ENCODE measurements at regions not wholly inside any gene's neighbourhood (a gene's known extent, or its start where the extent isn't known, plus 50 kb on each side); places are given as distances from the start of the nearest gene placed in this dataset.

DNA sequence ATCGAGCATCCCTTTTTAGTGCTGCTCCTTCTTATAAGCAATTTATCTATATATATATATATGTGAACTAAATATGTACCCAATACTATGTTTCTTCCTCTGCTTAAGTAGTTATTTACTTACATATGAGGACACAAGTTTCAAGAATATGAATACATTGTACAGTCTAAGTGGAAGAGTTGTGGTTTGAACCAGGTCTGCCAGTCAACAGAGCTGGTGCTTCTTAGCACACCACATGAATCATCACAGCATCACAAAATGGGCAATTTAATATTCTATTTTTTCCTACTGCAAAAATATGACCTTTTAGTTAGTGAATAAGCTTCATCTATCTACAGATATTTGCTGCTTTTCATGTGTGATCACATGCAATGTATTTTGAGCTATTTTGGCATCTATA is 64.4 kb upstream of the SPAG16 start:
- TF ChIP-seq, protein P1, sequence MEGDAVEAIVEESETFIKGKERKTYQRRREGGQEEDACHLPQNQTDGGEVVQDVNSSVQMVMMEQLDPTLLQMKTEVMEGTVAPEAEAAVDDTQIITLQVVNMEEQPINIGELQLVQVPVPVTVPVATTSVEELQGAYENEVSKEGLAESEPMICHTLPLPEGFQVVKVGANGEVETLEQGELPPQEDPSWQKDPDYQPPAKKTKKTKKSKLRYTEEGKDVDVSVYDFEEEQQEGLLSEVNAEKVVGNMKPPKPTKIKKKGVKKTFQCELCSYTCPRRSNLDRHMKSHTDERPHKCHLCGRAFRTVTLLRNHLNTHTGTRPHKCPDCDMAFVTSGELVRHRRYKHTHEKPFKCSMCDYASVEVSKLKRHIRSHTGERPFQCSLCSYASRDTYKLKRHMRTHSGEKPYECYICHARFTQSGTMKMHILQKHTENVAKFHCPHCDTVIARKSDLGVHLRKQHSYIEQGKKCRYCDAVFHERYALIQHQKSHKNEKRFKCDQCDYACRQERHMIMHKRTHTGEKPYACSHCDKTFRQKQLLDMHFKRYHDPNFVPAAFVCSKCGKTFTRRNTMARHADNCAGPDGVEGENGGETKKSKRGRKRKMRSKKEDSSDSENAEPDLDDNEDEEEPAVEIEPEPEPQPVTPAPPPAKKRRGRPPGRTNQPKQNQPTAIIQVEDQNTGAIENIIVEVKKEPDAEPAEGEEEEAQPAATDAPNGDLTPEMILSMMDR (IDR thresholded peaks at IDR 0.05) = no peak
- no peak for TF ChIP-seq TCF7L2 (IDR thresholded peaks at IDR 0.05; ENCODE audit: low read depth, low read length)
- TF ChIP-seq, protein P2, sequence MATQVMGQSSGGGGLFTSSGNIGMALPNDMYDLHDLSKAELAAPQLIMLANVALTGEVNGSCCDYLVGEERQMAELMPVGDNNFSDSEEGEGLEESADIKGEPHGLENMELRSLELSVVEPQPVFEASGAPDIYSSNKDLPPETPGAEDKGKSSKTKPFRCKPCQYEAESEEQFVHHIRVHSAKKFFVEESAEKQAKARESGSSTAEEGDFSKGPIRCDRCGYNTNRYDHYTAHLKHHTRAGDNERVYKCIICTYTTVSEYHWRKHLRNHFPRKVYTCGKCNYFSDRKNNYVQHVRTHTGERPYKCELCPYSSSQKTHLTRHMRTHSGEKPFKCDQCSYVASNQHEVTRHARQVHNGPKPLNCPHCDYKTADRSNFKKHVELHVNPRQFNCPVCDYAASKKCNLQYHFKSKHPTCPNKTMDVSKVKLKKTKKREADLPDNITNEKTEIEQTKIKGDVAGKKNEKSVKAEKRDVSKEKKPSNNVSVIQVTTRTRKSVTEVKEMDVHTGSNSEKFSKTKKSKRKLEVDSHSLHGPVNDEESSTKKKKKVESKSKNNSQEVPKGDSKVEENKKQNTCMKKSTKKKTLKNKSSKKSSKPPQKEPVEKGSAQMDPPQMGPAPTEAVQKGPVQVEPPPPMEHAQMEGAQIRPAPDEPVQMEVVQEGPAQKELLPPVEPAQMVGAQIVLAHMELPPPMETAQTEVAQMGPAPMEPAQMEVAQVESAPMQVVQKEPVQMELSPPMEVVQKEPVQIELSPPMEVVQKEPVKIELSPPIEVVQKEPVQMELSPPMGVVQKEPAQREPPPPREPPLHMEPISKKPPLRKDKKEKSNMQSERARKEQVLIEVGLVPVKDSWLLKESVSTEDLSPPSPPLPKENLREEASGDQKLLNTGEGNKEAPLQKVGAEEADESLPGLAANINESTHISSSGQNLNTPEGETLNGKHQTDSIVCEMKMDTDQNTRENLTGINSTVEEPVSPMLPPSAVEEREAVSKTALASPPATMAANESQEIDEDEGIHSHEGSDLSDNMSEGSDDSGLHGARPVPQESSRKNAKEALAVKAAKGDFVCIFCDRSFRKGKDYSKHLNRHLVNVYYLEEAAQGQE (IDR thresholded peaks at IDR 0.05; ENCODE audit: insufficient read depth in 1 of 2, low read depth in 2 of 2, low read length in 1 of 2) = no peak

All from Panc1 (cell line).